ENCODE measurements at regions not wholly inside any gene's neighbourhood (a gene's known extent, or its start where the extent isn't known, plus 50 kb on each side); places are given as distances from the start of the nearest gene placed in this dataset.

DNA sequence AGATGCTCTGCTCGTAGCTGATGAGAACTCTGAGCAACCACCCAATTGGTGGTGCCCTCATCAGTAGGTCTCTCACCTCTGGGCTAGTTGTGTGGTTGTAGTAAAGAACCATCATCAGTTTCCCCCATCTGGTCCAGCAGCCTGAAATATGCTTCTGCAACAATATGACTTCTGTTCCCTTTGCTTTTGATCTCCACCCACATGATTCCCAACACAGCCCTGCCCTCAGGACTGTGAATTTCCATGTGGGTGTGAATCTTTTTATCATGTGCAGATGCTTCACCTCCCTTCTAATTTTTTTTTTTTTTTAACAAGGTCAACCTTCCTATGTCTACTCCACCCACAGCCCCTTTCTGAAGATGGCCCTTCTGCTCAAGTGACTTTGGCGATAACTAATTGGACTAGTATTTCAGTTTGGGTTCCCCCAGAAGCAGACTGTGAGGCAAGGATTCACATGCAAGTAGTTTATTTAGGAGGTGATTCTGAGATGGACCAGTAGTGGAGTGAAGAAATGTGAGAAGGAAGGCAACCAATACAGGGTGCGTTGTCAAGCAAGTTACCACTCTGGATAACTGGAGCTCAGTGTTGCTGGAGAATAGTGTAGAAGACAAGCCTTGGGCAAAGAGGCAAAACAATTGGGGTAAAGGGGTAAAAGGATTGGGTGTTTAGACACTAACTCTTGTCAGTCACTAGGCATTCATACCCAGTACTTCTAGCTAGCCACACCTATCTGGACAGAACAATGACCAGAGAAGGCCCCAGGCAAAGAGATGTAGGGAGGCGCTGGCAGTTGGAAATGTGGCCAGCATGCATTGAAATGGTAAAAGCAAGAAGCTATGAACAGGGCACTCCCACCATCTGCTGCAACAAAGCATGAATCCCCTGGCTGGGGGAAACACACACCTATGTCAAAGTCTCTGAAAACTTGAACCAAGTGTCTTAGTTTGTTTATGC lies 466.2 kb downstream of the BCOR start:
- Histone ChIP-seq H3K27ac (ENCODE audit: low read length) (no peak overlapping the region), H3K9me3 (ENCODE audit: low read length) (no peaks in the 10 kb centered on the region), H3K4me1 (ENCODE audit: insufficient read depth, low read length) (no peaks in the 10 kb centered on the region), H3K79me2 (ENCODE audit: low read length) (no peaks in the 10 kb centered on the region), H3K36me3 (ENCODE audit: low read depth, low read length) (no peaks in the 10 kb centered on the region), H3K4me3 (ENCODE audit: low read length) (no peak overlapping the region), H3K27me3 (ENCODE audit: low read length) (no peaks in the 10 kb centered on the region), H2AFZ (ENCODE audit: low read length) (no peak overlapping the region), H3F3A (ENCODE audit: low read length, unreplicated experiment) (no peaks in the 10 kb centered on the region), H4K20me1 (ENCODE audit: low read length) (no peaks in the 10 kb centered on the region), H3K9me2 (replicated peaks; ENCODE audit: low read length) (no peaks in the 10 kb centered on the region), H3K4me2 (ENCODE audit: low read length) (no peak overlapping the region), H3K9ac (ENCODE audit: low read length) (no peak overlapping the region)
- intact Hi-C loops (cut with micrococcal nuclease) = no loop called here
- ChIA-PET CTCF (no interaction called here), POLR2A (ENCODE audit: unreplicated experiment) (no interaction called here)
- ATAC-seq (no peak), DNase-seq (no peak)
- BruUV-seq (replicated peaks) = no TSS peak
- TF ChIP-seq, protein P1, sequence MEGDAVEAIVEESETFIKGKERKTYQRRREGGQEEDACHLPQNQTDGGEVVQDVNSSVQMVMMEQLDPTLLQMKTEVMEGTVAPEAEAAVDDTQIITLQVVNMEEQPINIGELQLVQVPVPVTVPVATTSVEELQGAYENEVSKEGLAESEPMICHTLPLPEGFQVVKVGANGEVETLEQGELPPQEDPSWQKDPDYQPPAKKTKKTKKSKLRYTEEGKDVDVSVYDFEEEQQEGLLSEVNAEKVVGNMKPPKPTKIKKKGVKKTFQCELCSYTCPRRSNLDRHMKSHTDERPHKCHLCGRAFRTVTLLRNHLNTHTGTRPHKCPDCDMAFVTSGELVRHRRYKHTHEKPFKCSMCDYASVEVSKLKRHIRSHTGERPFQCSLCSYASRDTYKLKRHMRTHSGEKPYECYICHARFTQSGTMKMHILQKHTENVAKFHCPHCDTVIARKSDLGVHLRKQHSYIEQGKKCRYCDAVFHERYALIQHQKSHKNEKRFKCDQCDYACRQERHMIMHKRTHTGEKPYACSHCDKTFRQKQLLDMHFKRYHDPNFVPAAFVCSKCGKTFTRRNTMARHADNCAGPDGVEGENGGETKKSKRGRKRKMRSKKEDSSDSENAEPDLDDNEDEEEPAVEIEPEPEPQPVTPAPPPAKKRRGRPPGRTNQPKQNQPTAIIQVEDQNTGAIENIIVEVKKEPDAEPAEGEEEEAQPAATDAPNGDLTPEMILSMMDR (conservative IDR thresholded peaks at IDR 0.05; ENCODE audit: low read depth, low read length) = no peak
- TF ChIP-seq EZH2 (IDR thresholded peaks at IDR 0.05; ENCODE audit: low read length, unreplicated experiment) (no peak), EZH2phosphoT487 (IDR thresholded peaks at IDR 0.05; ENCODE audit: borderline replicate concordance, low read length) (no peak)

DNA sequence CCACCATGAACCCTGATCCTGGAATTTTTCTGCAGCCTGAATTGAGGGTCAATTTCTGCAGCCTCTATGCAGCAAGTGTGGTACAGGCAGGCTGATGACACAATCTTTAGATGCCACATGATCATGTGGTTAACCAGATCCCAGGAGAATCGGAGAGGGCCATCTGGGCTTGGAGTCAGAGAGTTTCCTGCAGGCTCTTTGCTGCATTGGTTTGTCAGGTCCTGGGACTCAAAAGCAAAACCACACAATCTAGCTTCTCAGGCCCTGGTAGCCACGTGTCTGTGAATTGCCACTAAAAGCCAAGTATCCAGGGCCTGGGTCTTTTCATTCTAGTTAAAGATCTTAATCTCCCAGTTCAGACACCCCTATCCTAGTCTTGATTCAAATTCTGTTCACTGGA lies 464.5 kb downstream of the BCOR start:
- H4K20me1 ChIP-seq (ENCODE audit: low read length) = no peaks in the 10 kb centered on the region
- no peaks in the 10 kb centered on the region for H3K79me2 ChIP-seq (ENCODE audit: low read length)
- TF ChIP-seq EZH2phosphoT487 (IDR thresholded peaks at IDR 0.05; ENCODE audit: borderline replicate concordance, low read length) = no peak
- TF ChIP-seq, protein P1 (conservative IDR thresholded peaks at IDR 0.05; ENCODE audit: low read depth, low read length) = no peak
- H3K9me2 ChIP-seq (replicated peaks; ENCODE audit: low read length) = no peaks in the 10 kb centered on the region
- H3K27me3 ChIP-seq (ENCODE audit: low read length) = no peaks in the 10 kb centered on the region
- intact Hi-C loops (cut with micrococcal nuclease) = no loop called here
- DNase-seq (no peak), ATAC-seq (no peak)
- POLR2A ChIA-PET (ENCODE audit: unreplicated experiment) = no interaction called here
- no peak overlapping the region for H3K27ac ChIP-seq (ENCODE audit: low read length)
- H3K9ac ChIP-seq (ENCODE audit: low read length) = no peak overlapping the region
- no peaks in the 10 kb centered on the region for H3K9me3 ChIP-seq (ENCODE audit: low read length)
- H3F3A ChIP-seq (ENCODE audit: low read length, unreplicated experiment) = no peaks in the 10 kb centered on the region
- H3K4me1 ChIP-seq (ENCODE audit: insufficient read depth, low read length) = no peaks in the 10 kb centered on the region
- H3K36me3 ChIP-seq (ENCODE audit: low read depth, low read length) = no peaks in the 10 kb centered on the region
- CTCF ChIA-PET = no interaction called here
- H2AFZ ChIP-seq (ENCODE audit: low read length) = no peak overlapping the region
- H3K4me3 ChIP-seq (ENCODE audit: low read length) = no peak overlapping the region
- no peak overlapping the region for H3K4me2 ChIP-seq (ENCODE audit: low read length)
- BruUV-seq (replicated peaks) = no TSS peak

DNA sequence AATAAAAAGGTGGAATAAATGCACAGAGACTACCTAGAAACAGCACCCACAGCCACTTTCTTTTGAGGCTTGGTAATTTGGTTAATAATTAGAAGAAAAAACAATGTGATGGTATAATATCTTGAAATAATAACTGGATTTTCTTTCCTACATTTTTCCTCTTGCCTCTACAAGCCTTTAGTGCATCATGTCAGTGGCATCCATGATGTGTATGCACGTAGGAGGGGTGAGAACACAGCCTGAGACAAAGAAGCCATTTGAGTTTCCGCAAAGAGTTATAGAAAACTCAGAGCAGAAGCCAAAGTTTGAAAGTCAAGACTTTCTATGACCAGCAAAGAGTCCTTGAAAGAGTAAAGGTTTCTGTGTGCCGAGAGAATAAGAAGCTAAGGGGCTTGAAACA lies 461.3 kb downstream of the BCOR start:
- Histone ChIP-seq H3F3A (ENCODE audit: low read length, unreplicated experiment) (no peaks in the 10 kb centered on the region), H3K79me2 (ENCODE audit: low read length) (no peaks in the 10 kb centered on the region), H3K4me1 (ENCODE audit: insufficient read depth, low read length) (no peaks in the 10 kb centered on the region), H3K9me2 (replicated peaks; ENCODE audit: low read length) (no peaks in the 10 kb centered on the region), H3K27ac (ENCODE audit: low read length) (no peak overlapping the region), H3K36me3 (ENCODE audit: low read depth, low read length) (no peaks in the 10 kb centered on the region), H3K27me3 (ENCODE audit: low read length) (0 out of 2 replicates have a peak, but pooled peaks cover 5% of the 10 kb centered on the region), H3K4me3 (ENCODE audit: low read length) (no peak overlapping the region), H3K9me3 (ENCODE audit: low read length) (no peaks in the 10 kb centered on the region), H4K20me1 (ENCODE audit: low read length) (no peaks in the 10 kb centered on the region), H2AFZ (ENCODE audit: low read length) (no peak overlapping the region), H3K9ac (ENCODE audit: low read length) (no peak overlapping the region), H3K4me2 (ENCODE audit: low read length) (no peak overlapping the region)
- DNase-seq (no peak), ATAC-seq (no peak)
- no TSS peak for BruUV-seq (replicated peaks)
- no peak for TF ChIP-seq EZH2 (IDR thresholded peaks at IDR 0.05; ENCODE audit: low read length, unreplicated experiment)
- TF ChIP-seq, protein P1 (conservative IDR thresholded peaks at IDR 0.05; ENCODE audit: low read depth, low read length) = no peak
- TF ChIP-seq EZH2phosphoT487 (IDR thresholded peaks at IDR 0.05; ENCODE audit: borderline replicate concordance, low read length) = no peak
- intact Hi-C loops (cut with micrococcal nuclease) = no loop called here
- CTCF ChIA-PET = no interaction called here
- POLR2A ChIA-PET (ENCODE audit: unreplicated experiment) = no interaction called here
